ENCODE measurements at regions not wholly inside any gene's neighbourhood (a gene's known extent, or its start where the extent isn't known, plus 50 kb on each side); places are given as distances from the start of the nearest gene placed in this dataset.

DNA sequence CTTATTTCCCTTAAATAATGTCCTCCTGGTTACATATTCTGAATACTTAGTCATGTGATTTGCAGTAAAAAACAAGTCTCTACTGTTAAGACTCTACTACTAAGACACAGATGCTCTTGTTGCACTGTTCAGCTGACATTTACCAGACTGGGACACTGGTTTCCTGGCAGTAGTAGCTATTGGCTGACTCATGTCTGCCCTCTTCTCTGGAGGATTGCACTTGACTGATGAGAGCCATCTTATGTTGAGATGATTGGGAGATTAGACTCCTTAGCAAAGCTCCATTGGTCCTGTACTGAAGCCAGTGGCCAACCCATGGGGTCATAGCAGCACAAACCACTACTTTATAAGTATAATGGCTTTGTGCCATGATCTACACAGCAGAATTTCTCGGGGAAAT, 1672.6 kb upstream of the PCDH20 start:
- Histone ChIP-seq H3K4me3 (ENCODE audit: low read depth, low read length) (no peak overlapping the region), H3K27me3 (no peaks in the 10 kb centered on the region), H3K4me1 (peaks cover 4% of the 10 kb centered on the region), H3K9me3 (no peaks in the 10 kb centered on the region), H3K36me3 (no peaks in the 10 kb centered on the region)
- TF ChIP-seq, protein P1, sequence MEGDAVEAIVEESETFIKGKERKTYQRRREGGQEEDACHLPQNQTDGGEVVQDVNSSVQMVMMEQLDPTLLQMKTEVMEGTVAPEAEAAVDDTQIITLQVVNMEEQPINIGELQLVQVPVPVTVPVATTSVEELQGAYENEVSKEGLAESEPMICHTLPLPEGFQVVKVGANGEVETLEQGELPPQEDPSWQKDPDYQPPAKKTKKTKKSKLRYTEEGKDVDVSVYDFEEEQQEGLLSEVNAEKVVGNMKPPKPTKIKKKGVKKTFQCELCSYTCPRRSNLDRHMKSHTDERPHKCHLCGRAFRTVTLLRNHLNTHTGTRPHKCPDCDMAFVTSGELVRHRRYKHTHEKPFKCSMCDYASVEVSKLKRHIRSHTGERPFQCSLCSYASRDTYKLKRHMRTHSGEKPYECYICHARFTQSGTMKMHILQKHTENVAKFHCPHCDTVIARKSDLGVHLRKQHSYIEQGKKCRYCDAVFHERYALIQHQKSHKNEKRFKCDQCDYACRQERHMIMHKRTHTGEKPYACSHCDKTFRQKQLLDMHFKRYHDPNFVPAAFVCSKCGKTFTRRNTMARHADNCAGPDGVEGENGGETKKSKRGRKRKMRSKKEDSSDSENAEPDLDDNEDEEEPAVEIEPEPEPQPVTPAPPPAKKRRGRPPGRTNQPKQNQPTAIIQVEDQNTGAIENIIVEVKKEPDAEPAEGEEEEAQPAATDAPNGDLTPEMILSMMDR (IDR thresholded peaks at IDR 0.05; ENCODE audit: low read depth, low read length): no peak
- peak; percentile 27 for DNase-seq

DNA sequence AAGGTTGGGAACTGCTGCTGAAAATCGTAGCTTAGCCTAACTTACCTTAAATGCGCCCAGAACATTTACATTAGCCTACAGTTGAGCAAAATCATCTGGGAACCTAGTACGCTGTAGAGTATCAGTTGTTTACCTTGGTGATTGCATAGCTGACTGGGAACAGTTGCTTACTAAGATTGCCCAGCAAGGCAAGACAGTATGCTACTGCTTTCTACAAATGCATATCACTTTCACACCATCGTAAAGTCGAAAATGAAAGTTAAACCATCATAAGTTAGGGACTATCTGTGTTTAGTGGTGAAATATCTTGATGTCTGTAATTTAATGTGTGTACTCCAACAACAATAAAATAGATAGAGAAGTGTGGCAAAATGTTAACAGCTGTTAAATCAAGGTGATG, 1670.6 kb upstream of the PCDH20 start:
- Histone ChIP-seq H3K4me1 (peaks cover 4% of the 10 kb centered on the region), H3K27me3 (no peaks in the 10 kb centered on the region), H3K36me3 (no peaks in the 10 kb centered on the region), H3K9me3 (no peaks in the 10 kb centered on the region), H3K4me3 (ENCODE audit: low read depth, low read length) (no peak overlapping the region)
- TF ChIP-seq, protein P1 (IDR thresholded peaks at IDR 0.05; ENCODE audit: low read depth, low read length): no peak
- no peak for DNase-seq

DNA sequence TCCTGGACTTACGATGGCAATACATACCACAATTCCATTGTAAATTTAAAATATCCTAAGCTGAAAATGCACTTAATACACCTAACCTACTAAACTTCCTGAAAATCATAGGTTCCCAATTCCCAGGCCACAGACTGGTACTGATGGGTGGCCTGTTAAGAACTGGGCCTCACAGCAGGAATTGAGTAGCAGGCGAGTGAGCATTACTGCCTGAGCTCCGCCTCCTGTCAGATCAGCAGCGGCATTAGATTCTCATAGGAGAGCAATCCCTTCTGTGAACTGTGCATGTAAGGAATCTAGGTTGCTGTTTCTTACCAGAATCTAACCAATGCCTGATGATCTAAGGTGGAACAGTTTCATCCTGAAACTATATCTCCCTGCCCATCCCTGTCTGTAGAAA, 1670.2 kb upstream of the PCDH20 start:
- DNase-seq: no peak
- peaks cover 4% of the 10 kb centered on the region for H3K4me1 ChIP-seq
- TF ChIP-seq, protein P1 (IDR thresholded peaks at IDR 0.05; ENCODE audit: low read depth, low read length): no peak
- no peaks in the 10 kb centered on the region for H3K36me3 ChIP-seq
- no peak overlapping the region for H3K4me3 ChIP-seq (ENCODE audit: low read depth, low read length)
- no peaks in the 10 kb centered on the region for H3K9me3 ChIP-seq
- no peaks in the 10 kb centered on the region for H3K27me3 ChIP-seq

DNA sequence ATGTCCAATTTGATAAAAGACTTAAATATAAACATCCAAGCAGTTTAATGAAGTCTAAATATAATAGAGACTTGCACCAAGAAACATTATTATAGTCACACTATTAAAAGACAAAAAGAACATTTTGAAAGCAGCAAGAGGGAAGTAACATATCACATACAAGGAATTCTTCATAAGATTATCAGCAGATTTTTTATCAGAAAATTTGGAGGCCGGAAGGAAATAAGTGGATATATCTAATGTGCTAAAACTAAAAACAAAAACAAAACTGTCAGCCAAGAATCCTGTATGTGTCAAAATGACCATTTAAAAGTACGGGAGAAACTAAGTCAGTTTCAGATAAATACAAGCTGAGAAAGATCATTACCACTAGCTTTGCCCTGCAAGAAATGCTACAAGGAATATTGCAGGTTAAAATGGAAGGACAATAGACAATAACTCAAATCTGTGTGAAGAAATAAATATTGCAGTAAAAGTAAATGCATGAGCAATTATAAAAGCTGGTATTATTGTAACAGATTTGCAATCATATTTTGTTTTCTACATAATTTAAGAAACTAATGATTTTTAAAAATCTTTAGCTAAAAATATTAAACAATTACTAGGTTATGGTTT, 1665.9 kb upstream of the PCDH20 start:
- TF ChIP-seq, protein P1 (IDR thresholded peaks at IDR 0.05; ENCODE audit: low read depth, low read length): no peak
- H3K36me3 ChIP-seq: no peaks in the 10 kb centered on the region

DNA sequence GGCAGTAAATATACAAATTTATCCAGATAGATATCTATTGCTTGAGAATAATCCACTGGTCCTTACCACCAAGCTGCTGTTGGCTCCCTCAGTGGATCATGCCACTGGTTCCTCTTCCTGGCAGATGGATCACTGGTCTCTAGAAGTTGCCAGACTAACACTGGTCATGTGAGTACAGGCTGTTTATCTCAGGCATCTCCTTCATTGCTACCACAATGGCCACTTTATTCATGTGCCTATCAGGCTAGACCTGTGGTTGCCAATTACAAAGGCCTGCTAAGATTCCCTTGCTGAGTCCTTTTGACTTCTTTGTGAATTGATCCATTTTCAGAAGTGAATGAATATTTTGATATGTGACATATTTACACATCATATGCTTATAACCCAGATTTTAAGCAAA, 1659.5 kb upstream of the PCDH20 start:
- no peak overlapping the region for H3K4me3 ChIP-seq (ENCODE audit: low read depth, low read length)
- TF ChIP-seq, protein P1 (IDR thresholded peaks at IDR 0.05; ENCODE audit: low read depth, low read length): no peak
- DNase-seq: no peak
- no peaks in the 10 kb centered on the region for H3K4me1 ChIP-seq
- no peaks in the 10 kb centered on the region for H3K9me3 ChIP-seq
- H3K27me3 ChIP-seq: no peaks in the 10 kb centered on the region
- no peaks in the 10 kb centered on the region for H3K36me3 ChIP-seq

More for the DNA sequence above, 1665.9 kb upstream of the PCDH20 start:
- H3K4me3 ChIP-seq (ENCODE audit: low read depth, low read length): no peak overlapping the region
- no peaks in the 10 kb centered on the region for H3K9me3 ChIP-seq
- no peaks in the 10 kb centered on the region for H3K27me3 ChIP-seq
- DNase-seq: no peak
- H3K4me1 ChIP-seq: no peaks in the 10 kb centered on the region

DNA sequence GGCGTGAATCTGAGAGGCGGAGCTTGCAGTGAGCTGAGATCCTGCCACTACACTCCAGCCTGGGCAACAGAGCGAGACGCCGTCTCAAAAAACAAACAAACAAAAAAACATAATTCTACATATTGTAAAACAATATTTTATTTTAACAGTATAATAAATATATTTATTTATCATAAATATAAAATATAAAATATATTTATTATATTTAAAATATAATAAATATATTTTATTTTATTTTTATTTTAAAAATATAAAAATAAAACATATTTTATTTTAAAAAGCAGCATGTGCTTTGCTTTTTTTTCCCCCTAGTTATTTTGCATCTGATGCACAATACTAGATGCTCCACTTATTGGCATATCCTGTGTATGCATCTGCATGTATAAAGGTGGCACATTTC, 1634.6 kb upstream of the PCDH20 start:
- H3K36me3 ChIP-seq: no peaks in the 10 kb centered on the region
- H3K9me3 ChIP-seq: no peaks in the 10 kb centered on the region
- TF ChIP-seq, protein P1 (IDR thresholded peaks at IDR 0.05; ENCODE audit: low read depth, low read length): no peak
- H3K27me3 ChIP-seq: no peaks in the 10 kb centered on the region
- no peak for DNase-seq
- no peak overlapping the region for H3K4me3 ChIP-seq (ENCODE audit: low read depth, low read length)
- no peaks in the 10 kb centered on the region for H3K4me1 ChIP-seq

Data from BE2C (cell line).